C4-2B (cell line): ENCODE measurements at regions not wholly inside any gene's neighbourhood (a gene's known extent, or its start where the extent isn't known, plus 50 kb on each side); places are given as distances from the start of the nearest gene placed in this dataset.

Experiments used
- CTCF ChIP-seq: fragments of 450-650 bp; conservative IDR thresholded peaks from 2 replicates; pipeline ENCODE4 v1.5.1; 2017; ENCODE audit warnings: mild to moderate bottlenecking
- ZFX ChIP-seq: fragments of 450-650 bp; IDR thresholded peaks from 2 replicates; pipeline ENCODE4 v1.6.1; 2017

- TF ChIP-seq CTCF: no peak
- TF ChIP-seq ZFX: no peak
Observed at GRCh38 chr14:80101835-80102234, 109.5 kb downstream of the DIO2 start.
